Stomach (tissue), 8 donors: ENCODE measurements at regions not wholly inside any gene's neighbourhood (a gene's known extent, or its start where the extent isn't known, plus 50 kb on each side); places are given as distances from the start of the nearest gene placed in this dataset.

Experiments used
- DNase-seq, 2 donors: peaks; one replicate each; pipeline versions ENCODE4 v3.0.0 to v3.0.0-alpha.2; 2013 to 2019
- H3K27ac ChIP-seq, 5 donors: fragments of 200-600 bp in 4 of 5; sonication (generic) in 4 of 5; one replicate each; pipeline ENCODE4 v1.5.1; 2013 to 2019; ENCODE audit warnings: mild to moderate bottlenecking in 1 of 5, moderate library complexity in 1 of 5
- H3K27me3 ChIP-seq, 3 donors: fragments of 200-600 bp; sonication (generic); one replicate each; pipeline ENCODE4 v1.5.1; 2017 to 2019; ENCODE audit warnings: mixed run types in 1 of 3
- H3K36me3 ChIP-seq, 4 donors: fragments of 200-600 bp; sonication (generic); 1 replicate in 3 of 4; 2 replicates in 1 of 4; pipeline ENCODE4 v1.5.1; 2016 to 2019
- H3K4me1 ChIP-seq, 4 donors: fragments of 200-600 bp; sonication (generic); one replicate each; pipeline ENCODE4 v1.5.1; 2016 to 2019
- H3K4me3 ChIP-seq, 4 donors: fragments of 200-600 bp; sonication (generic) in 3 of 4; one replicate each; pipeline ENCODE4 v1.5.1; 2016 to 2019; ENCODE audit warnings: mild to moderate bottlenecking in 1 of 4
- H3K9me3 ChIP-seq, 4 donors: fragments of 200-600 bp; sonication (generic); one replicate each; pipeline ENCODE4 v1.5.1; 2016 to 2019
- CTCF ChIP-seq, 7 experiments: fragments of 450-650 bp in 4 of 7; fragments of 200-600 bp in 3 of 7; sonication (generic) in 3 of 7; IDR thresholded peaks; one replicate each; pipeline ENCODE4 v1.5.1; 2016 to 2019; ENCODE audit warnings: antibody characterized with exemption in 7 of 7, control low read depth in 2 of 7, mild to moderate bottlenecking in 1 of 7
- EP300 ChIP-seq: sonication (generic); formaldehyde crosslinking; IDR thresholded peaks from one replicate; pipeline ENCODE4 v1.6.1; 2017; ENCODE audit warnings: antibody characterized with exemption
- POLR2A ChIP-seq, 4 donors: fragments of 450-650 bp; IDR thresholded peaks; one replicate each; pipeline ENCODE4 v1.6.1; 2016; ENCODE audit warnings: antibody characterized with exemption in 4 of 4, control low read depth in 2 of 4, mild to moderate bottlenecking in 1 of 4, moderate library complexity in 1 of 4
- POLR2AphosphoS5 ChIP-seq, 3 donors: sonication (generic); formaldehyde crosslinking; IDR thresholded peaks; one replicate each; pipeline ENCODE4 v1.6.1; 2016; ENCODE audit warnings: antibody characterized with exemption in 3 of 3
- WGBS, 5 donors: extraction: QIAGEN DNeasy Blood & Tissue Kit in 3 of 5; methylation state at CpG; one replicate each; pipeline versions ENCODE4 v1.1.5 to v1.1.7; 2013 to 2018; 5-methylcytosine and 5-hydroxymethylcytosine counted together
- intact Hi-C: fragments of 100-400 bp; cut with DNase I; formaldehyde crosslinking; loops from one replicate; pipeline ENCODE4 v1.15.1; 2023; ENCODE audit warnings: low total_unique reads
- donor health status: healthy with polysubstance abuse.
- donor health status: Bipolar disorder and iron deficiency.
- donor health status: healthy.

GRCh38 chr3:176362191-176362731 is 835.0 kb downstream of the TBL1XR1 start:
- no peaks in the 10 kb centered on the region for H3K27me3 ChIP-seq
- 74 to 95% (median 93%) methylated on average over 27 to 45 of the region's 45 CpGs for WGBS, 5 donors
- H3K4me1 ChIP-seq, result no peaks in the 10 kb centered on the region
- no peak for DNase-seq
- intact Hi-C loops, result no loop called here
- no peak overlapping the region for H3K4me3 ChIP-seq
- TF ChIP-seq CTCF (IDR thresholded peaks at IDR 0.05), result no peak
- TF ChIP-seq POLR2A (IDR thresholded peaks at IDR 0.05), result no peak
- no peak for TF ChIP-seq EP300
- no peak for TF ChIP-seq POLR2AphosphoS5 (IDR thresholded peaks at IDR 0.05)
- H3K9me3 ChIP-seq, result peaks cover 0 to 6% (median 0%) of the 10 kb centered on the region in 4 donors
- H3K36me3 ChIP-seq, result no peaks in the 10 kb centered on the region
- no peak overlapping the region for H3K27ac ChIP-seq

- H3K9me3 ChIP-seq, result peaks cover 0 to 6% (median 0%) of the 10 kb centered on the region in 4 donors
- H3K4me3 ChIP-seq, result no peak overlapping the region
- TF ChIP-seq POLR2AphosphoS5 (IDR thresholded peaks at IDR 0.05) (no peak), EP300 (no peak), CTCF (IDR thresholded peaks at IDR 0.05) (no peak), POLR2A (IDR thresholded peaks at IDR 0.05) (no peak)
- 53 to 86% (median 69%) methylated on average over 3 of the region's 3 CpGs for WGBS, 5 donors
- no peaks in the 10 kb centered on the region for H3K27me3 ChIP-seq
- intact Hi-C loops, result no loop called here
- DNase-seq, result no peak
- no peak overlapping the region for H3K27ac ChIP-seq
- H3K36me3 ChIP-seq, result no peaks in the 10 kb centered on the region
- H3K4me1 ChIP-seq, result no peaks in the 10 kb centered on the region
These were observed 838.1 kb downstream of the TBL1XR1 start for GRCh38 chr3:176359211-176359610.

GRCh38 chr3:176357891-176358290 is 839.4 kb downstream of the TBL1XR1 start:
- H3K27me3 ChIP-seq, result no peaks in the 10 kb centered on the region
- no peak overlapping the region for H3K4me3 ChIP-seq
- no peaks in the 10 kb centered on the region for H3K4me1 ChIP-seq
- H3K36me3 ChIP-seq, result no peaks in the 10 kb centered on the region
- no peak overlapping the region for H3K27ac ChIP-seq
- no peak for DNase-seq
- intact Hi-C loops, result no loop called here
- TF ChIP-seq CTCF (IDR thresholded peaks at IDR 0.05), result no peak
- TF ChIP-seq POLR2A (IDR thresholded peaks at IDR 0.05), result no peak
- no peak for TF ChIP-seq EP300
- no peak for TF ChIP-seq POLR2AphosphoS5 (IDR thresholded peaks at IDR 0.05)
- peaks cover 0 to 6% (median 0%) of the 10 kb centered on the region in 4 donors for H3K9me3 ChIP-seq

GRCh38 chr3:176354843-176355242 is 842.4 kb downstream of the TBL1XR1 start:
- DNase-seq, result no peak
- Histone ChIP-seq H3K36me3 (no peaks in the 10 kb centered on the region), H3K27ac (no peak overlapping the region), H3K27me3 (no peaks in the 10 kb centered on the region), H3K4me3 (no peak overlapping the region), H3K9me3 (no peaks in the 10 kb centered on the region), H3K4me1 (no peaks in the 10 kb centered on the region)
- intact Hi-C loops, result no loop called here
- WGBS, 5 donors, result 42 to 76% (median 68%) methylated on average over 2 of the region's 2 CpGs
- no peak for TF ChIP-seq CTCF (IDR thresholded peaks at IDR 0.05)
- TF ChIP-seq POLR2A (IDR thresholded peaks at IDR 0.05), result no peak
